Ishikawa (cell line): ENCODE measurements at regions not wholly inside any gene's neighbourhood (a gene's known extent, or its start where the extent isn't known, plus 50 kb on each side); places are given as distances from the start of the nearest gene placed in this dataset.

Experiments
- CEBPB ChIP-seq: IDR thresholded peaks from 2 replicates; pipeline ENCODE4 v1.6.1; 2012
- CREB1 ChIP-seq: IDR thresholded peaks from 2 replicates; pipeline ENCODE4 v1.6.1; 2012; ENCODE audit warnings: low read depth
- EGR1 ChIP-seq: IDR thresholded peaks from 2 replicates; pipeline ENCODE4 v1.6.1; 2012
- EP300 ChIP-seq: IDR thresholded peaks from 2 replicates; pipeline ENCODE4 v1.6.1; 2012; ENCODE audit warnings: borderline replicate concordance
- FOXM1 ChIP-seq: IDR thresholded peaks from 2 replicates; pipeline ENCODE4 v1.6.1; 2012; ENCODE audit warnings: low read depth, borderline replicate concordance
- MAX ChIP-seq: IDR thresholded peaks from 2 replicates; pipeline ENCODE4 v1.6.1; 2012
- NFIC ChIP-seq: IDR thresholded peaks from 2 replicates; pipeline ENCODE4 v1.6.1; 2012
- RAD21 ChIP-seq: IDR thresholded peaks from 2 replicates; pipeline ENCODE4 v1.6.1; 2012; ENCODE audit warnings: low read depth
- REST ChIP-seq: IDR thresholded peaks from 2 replicates; pipeline ENCODE4 v1.6.1; 2012; ENCODE audit warnings: low read depth, mild to moderate bottlenecking
- TAF1 ChIP-seq: IDR thresholded peaks from 2 replicates; pipeline ENCODE4 v1.6.1; 2012; ENCODE audit warnings: low read depth, mild to moderate bottlenecking
- TCF12 ChIP-seq: IDR thresholded peaks from 2 replicates; pipeline ENCODE4 v1.6.1; 2012; ENCODE audit warnings: low read depth
- TEAD4 ChIP-seq: IDR thresholded peaks from 2 replicates; pipeline ENCODE4 v1.6.1; 2012
- USF1 ChIP-seq: IDR thresholded peaks from 2 replicates; pipeline ENCODE4 v1.6.1; 2012
- YY1 ChIP-seq: IDR thresholded peaks from 2 replicates; pipeline ENCODE4 v1.6.1; 2012; ENCODE audit warnings: low read depth
- ZBTB7A ChIP-seq: IDR thresholded peaks from 2 replicates; pipeline ENCODE4 v1.6.1; 2012; ENCODE audit warnings: low read depth

- TF ChIP-seq FOXM1: no peak
- no peak for TF ChIP-seq USF1
- no peak for TF ChIP-seq EP300
- TF ChIP-seq NFIC: no peak
- no peak for TF ChIP-seq ZBTB7A
Measured at GRCh38 chr7:47032536-47032908, 549.4 kb downstream of the TNS3 start.

- TF ChIP-seq REST: no peak
- no peak for TF ChIP-seq FOXM1
- TF ChIP-seq NFIC: no peak
- no peak for TF ChIP-seq EGR1
- no peak for TF ChIP-seq RAD21
- TF ChIP-seq CEBPB: no peak
- TF ChIP-seq TCF12: no peak
- no peak for TF ChIP-seq USF1
- no peak for TF ChIP-seq TAF1
- no peak for TF ChIP-seq EP300
- no peak for TF ChIP-seq ZBTB7A
- no peak for TF ChIP-seq TEAD4
- TF ChIP-seq CREB1: no peak
- TF ChIP-seq YY1: no peak
- no peak for TF ChIP-seq MAX
Measured at GRCh38 chr7:47031786-47032535, 550.0 kb downstream of the TNS3 start.

- TF ChIP-seq TAF1: no peak
- TF ChIP-seq CREB1: no peak
- TF ChIP-seq MAX: no peak
- no peak for TF ChIP-seq TCF12
- no peak for TF ChIP-seq ZBTB7A
- TF ChIP-seq REST: no peak
- TF ChIP-seq FOXM1: no peak
- no peak for TF ChIP-seq TEAD4
- no peak for TF ChIP-seq USF1
- no peak for TF ChIP-seq EP300
- no peak for TF ChIP-seq NFIC
- TF ChIP-seq EGR1: no peak
- no peak for TF ChIP-seq CEBPB
- no peak for TF ChIP-seq YY1
- TF ChIP-seq RAD21: no peak
Measured at GRCh38 chr7:47028284-47028683, 553.6 kb downstream of the TNS3 start.

- TF ChIP-seq ZBTB7A (no peak), EGR1 (no peak), CEBPB (no peak), REST (no peak), FOXM1 (peak; percentile 57), EP300 (peak; percentile 39; the same call in 1 of the 2 replicates), NFIC (0 out of 2 replicates have a peak, but pooled peaks have one; percentile 19), USF1 (no peak)
Measured at GRCh38 chr7:47027695-47028240, 554.1 kb downstream of the TNS3 start.
